DND-41 (cell line): ENCODE measurements at regions not wholly inside any gene's neighbourhood (a gene's known extent, or its start where the extent isn't known, plus 50 kb on each side); places are given as distances from the start of the nearest gene placed in this dataset.

Experiments used
- EZH2 ChIP-seq: IDR thresholded peaks from 3 replicates; pipeline ENCODE4 v1.6.1; 2012; ENCODE audit warnings: borderline replicate concordance, low read depth, mild to moderate bottlenecking, moderate library complexity, low read length, inconsistent platforms; ENCODE audit not compliant: severe bottlenecking
- TF ChIP-seq, protein P1 (sequence below): IDR thresholded peaks from 2 replicates; pipeline ENCODE4 v1.5.1; 2012; ENCODE audit warnings: borderline replicate concordance, low read length, moderate library complexity, mild to moderate bottlenecking; ENCODE audit not compliant: poor library complexity, severe bottlenecking; ENCODE audit errors: extremely low read depth

DNA sequence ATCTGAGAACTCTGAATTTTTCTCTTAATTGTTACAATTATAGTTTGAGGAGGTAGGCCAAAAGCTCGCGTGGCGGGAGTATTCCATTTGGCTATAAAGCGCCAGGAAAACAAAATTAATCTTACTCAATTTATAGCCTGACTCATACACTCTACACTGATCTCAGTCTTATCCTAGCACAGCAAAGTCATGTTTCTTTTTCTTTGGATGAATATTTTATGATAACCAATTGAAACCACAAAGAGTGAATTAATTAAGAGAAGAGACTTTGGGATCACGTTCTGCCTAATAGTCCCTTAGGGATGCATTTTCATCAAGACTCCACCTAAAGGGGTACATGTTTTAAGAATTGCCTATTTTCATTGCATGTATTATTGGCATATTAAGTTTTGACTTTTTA, 420.8 kb downstream of the HGF start:
- TF ChIP-seq, protein P1, sequence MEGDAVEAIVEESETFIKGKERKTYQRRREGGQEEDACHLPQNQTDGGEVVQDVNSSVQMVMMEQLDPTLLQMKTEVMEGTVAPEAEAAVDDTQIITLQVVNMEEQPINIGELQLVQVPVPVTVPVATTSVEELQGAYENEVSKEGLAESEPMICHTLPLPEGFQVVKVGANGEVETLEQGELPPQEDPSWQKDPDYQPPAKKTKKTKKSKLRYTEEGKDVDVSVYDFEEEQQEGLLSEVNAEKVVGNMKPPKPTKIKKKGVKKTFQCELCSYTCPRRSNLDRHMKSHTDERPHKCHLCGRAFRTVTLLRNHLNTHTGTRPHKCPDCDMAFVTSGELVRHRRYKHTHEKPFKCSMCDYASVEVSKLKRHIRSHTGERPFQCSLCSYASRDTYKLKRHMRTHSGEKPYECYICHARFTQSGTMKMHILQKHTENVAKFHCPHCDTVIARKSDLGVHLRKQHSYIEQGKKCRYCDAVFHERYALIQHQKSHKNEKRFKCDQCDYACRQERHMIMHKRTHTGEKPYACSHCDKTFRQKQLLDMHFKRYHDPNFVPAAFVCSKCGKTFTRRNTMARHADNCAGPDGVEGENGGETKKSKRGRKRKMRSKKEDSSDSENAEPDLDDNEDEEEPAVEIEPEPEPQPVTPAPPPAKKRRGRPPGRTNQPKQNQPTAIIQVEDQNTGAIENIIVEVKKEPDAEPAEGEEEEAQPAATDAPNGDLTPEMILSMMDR = no peak
- no peak for TF ChIP-seq EZH2
